Karpas-422 (cell line): ENCODE measurements at regions not wholly inside any gene's neighbourhood (a gene's known extent, or its start where the extent isn't known, plus 50 kb on each side); places are given as distances from the start of the nearest gene placed in this dataset.

ENCODE experiments used
- DNase-seq: peaks from one replicate; pipeline ENCODE4 v3.0.0-alpha.2; 2015
- H2AFZ ChIP-seq: fragments of 200-600 bp; sonication (generic); 2 replicates; pipeline ENCODE4 v1.6.1; 2014; ENCODE audit warnings: antibody characterized with exemption, low read length, mixed read lengths
- H3K27ac ChIP-seq: fragments of 200-600 bp; sonication (generic); 2 replicates; pipeline ENCODE4 v1.5.1; 2014; ENCODE audit warnings: mild to moderate bottlenecking, low read length, moderate library complexity
- H3K27me3 ChIP-seq: fragments of 200-600 bp; sonication (generic); 2 replicates; pipeline ENCODE4 v1.6.1; 2014; ENCODE audit warnings: low read length, mixed read lengths
- H3K36me3 ChIP-seq: fragments of 200-600 bp; sonication (generic); 2 replicates; pipeline ENCODE4 v1.6.1; 2014; ENCODE audit warnings: low read length, mixed read lengths; ENCODE audit not compliant: insufficient read depth
- H3K4me1 ChIP-seq: fragments of 200-600 bp; sonication (generic); 2 replicates; pipeline ENCODE4 v1.6.1; 2014; ENCODE audit warnings: mild to moderate bottlenecking, low read length, mixed read lengths
- H3K4me2 ChIP-seq: fragments of 200-600 bp; sonication (generic); 2 replicates; pipeline ENCODE4 v1.6.1; 2014; ENCODE audit warnings: low read length, low read depth, mild to moderate bottlenecking; ENCODE audit not compliant: poor library complexity, severe bottlenecking
- H3K4me3 ChIP-seq: fragments of 200-600 bp; sonication (generic); 2 replicates; pipeline ENCODE4 v1.5.1; 2014; ENCODE audit warnings: mild to moderate bottlenecking, antibody characterized with exemption, low read length, mixed read lengths
- H3K79me2 ChIP-seq: fragments of 200-600 bp; sonication (generic); 2 replicates; pipeline ENCODE4 v1.6.1; 2014; ENCODE audit warnings: mild to moderate bottlenecking, low read length, mixed read lengths
- H3K9ac ChIP-seq: fragments of 200-600 bp; sonication (generic); 2 replicates; pipeline ENCODE4 v1.6.0; 2014; ENCODE audit warnings: low read length
- H3K9me2 ChIP-seq: fragments of 200-600 bp; sonication (generic), shearing (Covaris generic); replicated peaks from 2 replicates; pipeline ENCODE4 v1.6.0; 2014; ENCODE audit warnings: mild to moderate bottlenecking, low read length, moderate library complexity; ENCODE audit not compliant: insufficient read depth
- H3K9me3 ChIP-seq: fragments of 300-700, 200-600 bp; sonication (generic); 2 replicates; pipeline ENCODE4 v1.6.1; 2014; ENCODE audit warnings: low read length, mixed read lengths
- H4K20me1 ChIP-seq: fragments of 200-600 bp; sonication (generic); 2 replicates; pipeline ENCODE4 v1.6.1; 2014; ENCODE audit warnings: mild to moderate bottlenecking, antibody characterized with exemption, low read length, low read depth; ENCODE audit not compliant: insufficient read depth

GRCh38 chr14:104507443-104507842 lies 72.1 kb upstream of the C14orf180 start:
- H3K4me2 ChIP-seq: no peak overlapping the region

DNA sequence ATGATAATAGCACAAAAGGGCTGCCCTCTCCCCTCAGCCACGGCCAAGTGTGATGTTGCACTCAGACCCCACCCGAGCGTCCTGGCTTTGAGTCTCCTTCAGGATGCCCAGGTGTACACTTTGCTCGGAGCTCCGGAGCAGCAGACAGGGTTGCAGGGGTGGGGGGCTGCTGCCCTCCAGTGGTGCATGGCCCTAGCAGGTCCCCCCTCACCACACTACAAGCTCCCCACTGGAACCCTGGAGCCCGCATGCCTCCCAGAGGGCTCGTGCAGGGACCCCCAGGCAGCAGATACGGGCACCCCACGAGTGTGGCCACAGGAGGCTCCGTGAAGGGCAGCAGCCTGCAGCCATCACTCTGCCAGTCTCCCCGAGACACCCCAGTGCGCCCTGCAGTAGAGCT lies 69.9 kb upstream of the C14orf180 start:
- no peak overlapping the region for H3K27ac ChIP-seq
- H3K4me3 ChIP-seq: no peak overlapping the region
- no peak for DNase-seq
- H3K36me3 ChIP-seq: peaks cover 4% of the 10 kb centered on the region; the same call in 1 of the 2 replicates
- no peaks in the 10 kb centered on the region for H3K79me2 ChIP-seq
- H3K4me1 ChIP-seq: peaks cover 78% of the 10 kb centered on the region
- no peaks in the 10 kb centered on the region for H3K9me3 ChIP-seq
- H4K20me1 ChIP-seq: no peaks in the 10 kb centered on the region; the same call in 1 of the 2 replicates
- H3K9ac ChIP-seq: no peak overlapping the region
- no peaks in the 10 kb centered on the region for H3K27me3 ChIP-seq
- H2AFZ ChIP-seq: no peak overlapping the region
- no peak overlapping the region for H3K4me2 ChIP-seq
- no peaks in the 10 kb centered on the region for H3K9me2 ChIP-seq

More at GRCh38 chr14:104507443-104507842, 72.1 kb upstream of the C14orf180 start:
- Histone ChIP-seq H3K36me3 (peaks cover 4% of the 10 kb centered on the region; the same call in 1 of the 2 replicates), H3K79me2 (no peaks in the 10 kb centered on the region), H2AFZ (no peak overlapping the region), H3K27ac (no peak overlapping the region), H3K9me3 (no peaks in the 10 kb centered on the region), H3K9me2 (no peaks in the 10 kb centered on the region), H3K4me1 (peaks cover 58% of the 10 kb centered on the region), H3K4me3 (no peak overlapping the region), H4K20me1 (no peaks in the 10 kb centered on the region; the same call in 1 of the 2 replicates), H3K9ac (0 out of 2 replicates have a peak overlapping the region, but pooled peaks have one; percentile 4), H3K27me3 (no peaks in the 10 kb centered on the region)
- DNase-seq: no peak

DNA sequence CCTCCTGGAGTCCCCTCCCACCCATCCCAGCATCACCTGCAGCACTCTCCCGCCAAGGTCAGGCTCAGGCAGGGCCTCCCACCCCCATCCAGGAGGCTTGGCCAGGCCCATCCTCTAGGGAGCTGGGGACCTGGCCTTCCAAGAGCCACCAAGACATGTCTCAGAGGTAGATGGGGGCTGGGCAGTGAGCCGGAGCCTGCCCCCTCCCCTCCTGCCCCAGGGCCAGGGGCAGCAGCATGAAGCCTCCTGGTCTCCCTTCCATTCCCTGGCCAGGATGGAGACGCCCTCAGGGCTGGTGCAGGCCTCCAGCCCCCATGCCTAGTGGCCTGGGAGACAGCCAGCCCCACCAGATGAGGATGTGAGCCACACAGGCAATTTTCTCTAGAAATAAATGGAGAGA lies 69.3 kb upstream of the C14orf180 start:
- H2AFZ ChIP-seq: no peak overlapping the region
- no peaks in the 10 kb centered on the region; the same call in 1 of the 2 replicates for H4K20me1 ChIP-seq
- H3K4me3 ChIP-seq: no peak overlapping the region
- no peak overlapping the region for H3K4me2 ChIP-seq
- no peaks in the 10 kb centered on the region for H3K27me3 ChIP-seq
- no peaks in the 10 kb centered on the region for H3K9me2 ChIP-seq
- H3K4me1 ChIP-seq: peaks cover 83% of the 10 kb centered on the region
- H3K27ac ChIP-seq: peak overlapping the region; percentile 90
- no peak for DNase-seq
- H3K36me3 ChIP-seq: peaks cover 4% of the 10 kb centered on the region; the same call in 1 of the 2 replicates
- H3K9me3 ChIP-seq: no peaks in the 10 kb centered on the region
- H3K79me2 ChIP-seq: no peaks in the 10 kb centered on the region
- H3K9ac ChIP-seq: no peak overlapping the region

GRCh38 chr14:104510794-104511611 lies 68.6 kb upstream of the C14orf180 start:
- H3K36me3 ChIP-seq: peaks cover 4% of the 10 kb centered on the region; the same call in 1 of the 2 replicates
- no peak overlapping the region; the same call in 1 of the 2 replicates for H3K9ac ChIP-seq
- H2AFZ ChIP-seq: no peak overlapping the region
- H3K27ac ChIP-seq: peak overlapping the region; percentile 90
- no peak for DNase-seq
- H4K20me1 ChIP-seq: no peaks in the 10 kb centered on the region; the same call in 1 of the 2 replicates
- no peak overlapping the region for H3K4me3 ChIP-seq
- H3K4me1 ChIP-seq: peaks cover 83% of the 10 kb centered on the region
- H3K9me3 ChIP-seq: no peaks in the 10 kb centered on the region
- H3K9me2 ChIP-seq: no peaks in the 10 kb centered on the region
- peak overlapping the region; percentile 13 for H3K4me2 ChIP-seq
- no peaks in the 10 kb centered on the region for H3K27me3 ChIP-seq
- H3K79me2 ChIP-seq: no peaks in the 10 kb centered on the region

DNA sequence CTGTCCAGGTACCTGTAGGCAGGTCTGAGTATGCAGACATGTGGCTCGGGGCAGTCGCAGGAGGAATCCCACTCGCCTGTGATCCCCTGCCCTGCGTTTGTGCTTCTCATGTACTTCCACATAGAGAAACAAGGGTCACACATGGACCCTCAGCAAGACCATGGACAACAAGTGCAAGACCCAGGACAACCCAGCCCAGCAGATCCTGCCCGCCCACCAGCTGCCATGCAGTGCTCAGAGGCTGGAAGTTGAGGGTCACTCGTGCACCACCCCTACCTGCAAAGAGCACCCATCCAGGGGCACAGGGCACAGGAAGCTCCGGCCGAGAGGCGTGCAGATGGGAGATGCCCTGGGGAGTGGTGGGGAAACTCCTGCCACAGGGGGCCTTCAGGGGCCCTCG lies 67.5 kb upstream of the C14orf180 start:
- Histone ChIP-seq H4K20me1 (no peaks in the 10 kb centered on the region), H3K36me3 (peaks cover 4% of the 10 kb centered on the region; the same call in 1 of the 2 replicates), H3K9me3 (no peaks in the 10 kb centered on the region), H3K9me2 (no peaks in the 10 kb centered on the region), H3K27me3 (no peaks in the 10 kb centered on the region), H3K27ac (peak overlapping the region; percentile 90), H3K4me1 (peaks cover 83% of the 10 kb centered on the region), H2AFZ (no peak overlapping the region), H3K4me2 (peak overlapping the region; percentile 55), H3K4me3 (peak overlapping the region; percentile 17; the same call in 1 of the 2 replicates), H3K79me2 (no peaks in the 10 kb centered on the region), H3K9ac (peak overlapping the region; percentile 65)
- DNase-seq: peak; percentile 61

- Histone ChIP-seq H3K9me2 (no peaks in the 10 kb centered on the region), H3K9me3 (no peaks in the 10 kb centered on the region), H3K4me2 (peak overlapping the region; percentile 55), H3K4me3 (peak overlapping the region; percentile 46; the same call in 1 of the 2 replicates), H3K4me1 (peaks cover 82% of the 10 kb centered on the region), H4K20me1 (no peaks in the 10 kb centered on the region), H3K9ac (peak overlapping the region; percentile 65), H3K79me2 (no peaks in the 10 kb centered on the region), H3K27me3 (no peaks in the 10 kb centered on the region), H3K27ac (peak overlapping the region; percentile 90), H2AFZ (no peak overlapping the region), H3K36me3 (peaks cover 4% of the 10 kb centered on the region; the same call in 1 of the 2 replicates)
- DNase-seq: peak; percentile 90
Observed at GRCh38 chr14:104512771-104513640, 66.6 kb upstream of the C14orf180 start.

DNA sequence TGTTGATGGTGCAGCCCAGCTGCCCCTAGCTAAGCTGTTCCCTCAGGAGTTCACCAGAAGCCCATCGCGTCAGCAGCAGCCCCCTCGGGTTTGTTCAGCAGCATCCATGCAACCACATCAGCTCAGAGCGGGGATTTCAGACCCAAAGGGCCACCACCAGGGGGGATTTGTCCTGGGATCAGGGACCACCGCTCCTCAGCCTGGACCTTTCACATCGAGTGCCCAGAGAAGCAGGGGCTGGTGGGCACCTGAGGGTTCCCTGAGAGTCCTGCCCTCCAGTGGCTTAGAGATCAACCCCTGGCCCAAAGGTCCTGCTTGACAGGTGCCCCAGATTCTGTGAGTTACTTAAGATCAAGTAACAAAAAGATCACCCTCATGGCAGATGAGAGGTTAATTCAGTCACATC lies 65.9 kb upstream of the C14orf180 start:
- peaks cover 80% of the 10 kb centered on the region for H3K4me1 ChIP-seq
- no peaks in the 10 kb centered on the region for H3K9me2 ChIP-seq
- no peaks in the 10 kb centered on the region for H3K79me2 ChIP-seq
- H3K36me3 ChIP-seq: peaks cover 4% of the 10 kb centered on the region; the same call in 1 of the 2 replicates
- no peaks in the 10 kb centered on the region for H3K9me3 ChIP-seq
- no peaks in the 10 kb centered on the region for H3K27me3 ChIP-seq
- no peaks in the 10 kb centered on the region for H4K20me1 ChIP-seq
- peak overlapping the region; percentile 55 for H3K4me2 ChIP-seq
- H3K4me3 ChIP-seq: peak overlapping the region; percentile 46; the same call in 1 of the 2 replicates
- H2AFZ ChIP-seq: no peak overlapping the region
- peak overlapping the region; percentile 90 for H3K27ac ChIP-seq
- DNase-seq: peak; percentile 63
- H3K9ac ChIP-seq: peak overlapping the region; percentile 65
